C4-2B (cell line): ENCODE measurements at regions not wholly inside any gene's neighbourhood (a gene's known extent, or its start where the extent isn't known, plus 50 kb on each side); places are given as distances from the start of the nearest gene placed in this dataset.

ENCODE experiments used
- CTCF ChIP-seq: fragments of 450-650 bp; conservative IDR thresholded peaks from 2 replicates; pipeline ENCODE4 v1.5.1; 2017; ENCODE audit warnings: mild to moderate bottlenecking
- ZFX ChIP-seq: fragments of 450-650 bp; IDR thresholded peaks from 2 replicates; pipeline ENCODE4 v1.6.1; 2017

DNA sequence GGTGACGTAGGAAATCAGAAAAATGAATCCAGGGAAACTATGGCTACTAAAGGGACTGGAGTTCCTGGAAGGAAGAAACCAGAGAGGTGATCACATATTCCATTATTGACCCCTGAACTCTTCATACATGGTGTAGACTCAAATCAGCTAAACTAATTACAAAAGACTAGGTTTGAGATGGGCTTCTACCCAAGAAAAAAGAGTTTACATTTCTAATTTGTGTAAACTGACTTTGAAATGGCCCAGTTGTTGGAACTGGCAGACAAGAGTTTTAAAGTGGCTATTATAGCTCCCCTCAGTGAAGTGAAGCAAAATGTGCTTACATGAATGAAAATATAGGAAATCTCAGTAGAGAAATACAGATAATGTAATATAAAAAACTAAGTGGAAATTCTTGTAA, 1619.4 kb upstream of the SEL1L start:
- TF ChIP-seq ZFX = no peak
- TF ChIP-seq CTCF = no peak
